ENCODE measurements at regions not wholly inside any gene's neighbourhood (a gene's known extent, or its start where the extent isn't known, plus 50 kb on each side); places are given as distances from the start of the nearest gene placed in this dataset.

- H3K4me1 Mint-ChIP-seq (ENCODE audit: low read depth, unreplicated experiment): no peaks in the 10 kb centered on the region
- no peaks in the 10 kb centered on the region for H3K27me3 Mint-ChIP-seq (ENCODE audit: unreplicated experiment)
- no peak overlapping the region for H3K27ac Mint-ChIP-seq (ENCODE audit: unreplicated experiment)
- no peaks in the 10 kb centered on the region for H3K36me3 Mint-ChIP-seq (ENCODE audit: unreplicated experiment)
- no peaks in the 10 kb centered on the region for H3K9me3 Mint-ChIP-seq (ENCODE audit: unreplicated experiment)
- no peak overlapping the region for H3K4me3 Mint-ChIP-seq (ENCODE audit: unreplicated experiment)
- DNase-seq: no peak
- no peak for TF ChIP-seq CTCF (IDR thresholded peaks at IDR 0.05; ENCODE audit: partially characterized antibody, unreplicated experiment)
Observed at GRCh38 chrX:113892401-113892800, 691.5 kb upstream of the HTR2C start.

GRCh38 chrX:113873056-113873455 lies 710.8 kb upstream of the HTR2C start:
- H3K27me3 Mint-ChIP-seq (ENCODE audit: unreplicated experiment): no peaks in the 10 kb centered on the region
- no peak for TF ChIP-seq CTCF (IDR thresholded peaks at IDR 0.05; ENCODE audit: partially characterized antibody, unreplicated experiment)
- H3K27ac Mint-ChIP-seq (ENCODE audit: unreplicated experiment): no peak overlapping the region
- H3K36me3 Mint-ChIP-seq (ENCODE audit: unreplicated experiment): no peaks in the 10 kb centered on the region
- H3K4me3 Mint-ChIP-seq (ENCODE audit: unreplicated experiment): no peak overlapping the region
- no peak for DNase-seq
- H3K9me3 Mint-ChIP-seq (ENCODE audit: unreplicated experiment): no peaks in the 10 kb centered on the region
- H3K4me1 Mint-ChIP-seq (ENCODE audit: low read depth, unreplicated experiment): no peaks in the 10 kb centered on the region

GRCh38 chrX:113868711-113869110 lies 715.2 kb upstream of the HTR2C start:
- TF ChIP-seq CTCF (IDR thresholded peaks at IDR 0.05; ENCODE audit: partially characterized antibody, unreplicated experiment): no peak
- Mint-ChIP-seq H3K36me3 (ENCODE audit: unreplicated experiment) (no peaks in the 10 kb centered on the region), H3K27me3 (ENCODE audit: unreplicated experiment) (no peaks in the 10 kb centered on the region), H3K4me1 (ENCODE audit: low read depth, unreplicated experiment) (no peaks in the 10 kb centered on the region), H3K9me3 (ENCODE audit: unreplicated experiment) (no peaks in the 10 kb centered on the region), H3K27ac (ENCODE audit: unreplicated experiment) (no peak overlapping the region), H3K4me3 (ENCODE audit: unreplicated experiment) (no peak overlapping the region)
- DNase-seq: no peak

GRCh38 chrX:113868177-113868576 lies 715.7 kb upstream of the HTR2C start:
- no peaks in the 10 kb centered on the region for H3K27me3 Mint-ChIP-seq (ENCODE audit: unreplicated experiment)
- H3K4me1 Mint-ChIP-seq (ENCODE audit: low read depth, unreplicated experiment): no peaks in the 10 kb centered on the region
- DNase-seq: no peak
- no peaks in the 10 kb centered on the region for H3K36me3 Mint-ChIP-seq (ENCODE audit: unreplicated experiment)
- no peak for TF ChIP-seq CTCF (IDR thresholded peaks at IDR 0.05; ENCODE audit: partially characterized antibody, unreplicated experiment)
- H3K9me3 Mint-ChIP-seq (ENCODE audit: unreplicated experiment): no peaks in the 10 kb centered on the region
- H3K4me3 Mint-ChIP-seq (ENCODE audit: unreplicated experiment): no peak overlapping the region
- H3K27ac Mint-ChIP-seq (ENCODE audit: unreplicated experiment): no peak overlapping the region

DNA sequence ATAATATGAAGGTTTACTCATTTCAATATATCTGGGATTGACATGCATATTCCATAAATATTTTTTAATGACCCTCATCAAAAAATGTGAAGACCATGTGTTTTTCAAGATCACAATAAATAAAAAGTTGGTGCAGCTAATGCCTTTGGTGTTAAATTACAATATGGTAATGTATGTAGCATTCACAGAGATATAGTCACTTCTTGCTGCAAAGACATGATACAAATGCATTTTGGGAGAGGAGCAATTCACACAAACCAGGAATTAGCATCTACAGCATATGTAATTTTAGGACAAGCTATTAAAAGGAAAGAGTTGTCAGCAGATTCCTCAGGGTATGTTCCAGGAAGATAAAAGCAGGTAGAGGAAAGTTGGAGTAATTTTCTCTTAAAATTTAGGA lies 734.5 kb upstream of the HTR2C start:
- no peaks in the 10 kb centered on the region for H3K9me3 Mint-ChIP-seq (ENCODE audit: unreplicated experiment)
- H3K36me3 Mint-ChIP-seq (ENCODE audit: unreplicated experiment): no peaks in the 10 kb centered on the region
- H3K4me3 Mint-ChIP-seq (ENCODE audit: unreplicated experiment): no peak overlapping the region
- H3K4me1 Mint-ChIP-seq (ENCODE audit: low read depth, unreplicated experiment): no peaks in the 10 kb centered on the region
- no peak overlapping the region for H3K27ac Mint-ChIP-seq (ENCODE audit: unreplicated experiment)
- no peak for TF ChIP-seq CTCF (IDR thresholded peaks at IDR 0.05; ENCODE audit: partially characterized antibody, unreplicated experiment)
- H3K27me3 Mint-ChIP-seq (ENCODE audit: unreplicated experiment): no peaks in the 10 kb centered on the region
- DNase-seq: no peak
